PC-9 (cell line): ENCODE measurements at regions not wholly inside any gene's neighbourhood (a gene's known extent, or its start where the extent isn't known, plus 50 kb on each side); places are given as distances from the start of the nearest gene placed in this dataset.

Experiments
- BruUV-seq: library from RNA; stranded (reverse); fragments of 400-500 nt; replicated peaks from 2 replicates; lab custom pipeline; 2021; lab: Mats Ljungman, UMichigan
- CTCF ChIA-PET: fragments of 300-600 bp; sonication (Branson Sonifier 250); formaldehyde crosslinking; loops from one replicate; lab custom pipeline; 2022; ENCODE audit warnings: antibody characterized with exemption; lab: Charles Lee
- POLR2A ChIA-PET: fragments of 300-600 bp; sonication (Branson Sonifier 250); formaldehyde crosslinking; loops from one replicate; lab custom pipeline; 2022; ENCODE audit warnings: antibody characterized with exemption; ENCODE audit not compliant: unreplicated experiment; lab: Charles Lee
- DNase-seq, 2 experiments: peaks; one replicate each; pipeline versions ENCODE4 v3.0.0 to v3.0.0-alpha.2; 2015 to 2022; ENCODE audit warnings: mixed read lengths in 1 of 2
- H2AFZ ChIP-seq: fragments of 200-600 bp; sonication (generic); 2 replicates; pipeline ENCODE4 v1.8.1; 2017; ENCODE audit warnings: antibody characterized with exemption
- H3F3A ChIP-seq: fragments of 200-600 bp; sonication (generic); 2 replicates; pipeline ENCODE4 v1.8.1; 2017; ENCODE audit warnings: antibody characterized with exemption, mild to moderate bottlenecking, low read depth; ENCODE audit not compliant: insufficient read depth
- H3K27ac ChIP-seq: fragments of 200-600 bp; sonication (generic); 2 replicates; pipeline ENCODE4 v1.6.1; 2016; ENCODE audit warnings: mixed run types
- H3K27me3 ChIP-seq: fragments of 200-600 bp; sonication (generic); 2 replicates; pipeline ENCODE4 v1.6.1; 2016; ENCODE audit warnings: low read depth, mixed run types; ENCODE audit not compliant: insufficient read depth
- H3K36me3 ChIP-seq: fragments of 200-600 bp; sonication (generic); 2 replicates; pipeline ENCODE4 v1.6.1; 2016; ENCODE audit warnings: low read depth, mixed run types
- H3K4me1 ChIP-seq: fragments of 200-600 bp; sonication (generic); replicated peaks from 2 replicates; pipeline ENCODE4 v1.6.1; 2016; ENCODE audit warnings: mixed run types; ENCODE audit not compliant: insufficient read depth
- H3K4me2 ChIP-seq: fragments of 200-600 bp; sonication (generic); 2 replicates; pipeline ENCODE4 v1.6.1; 2017; ENCODE audit warnings: mixed run types
- H3K4me3 ChIP-seq: fragments of 200-600 bp; sonication (generic); 2 replicates; pipeline ENCODE4 v1.6.1; 2016; ENCODE audit warnings: mixed run types
- H3K79me2 ChIP-seq: fragments of 200-600 bp; sonication (generic); 2 replicates; pipeline ENCODE4 v1.6.1; 2017; ENCODE audit warnings: low read depth, mixed run types
- H3K9me2 ChIP-seq: fragments of 200-600 bp; sonication (generic); 2 replicates; pipeline ENCODE4 v1.8.1; 2017; ENCODE audit warnings: mild to moderate bottlenecking; ENCODE audit not compliant: insufficient read depth
- H3K9me3 ChIP-seq: fragments of 200-600 bp; sonication (generic); 2 replicates; pipeline ENCODE4 v1.8.1; 2016; ENCODE audit warnings: low read depth; ENCODE audit not compliant: insufficient read depth
- H4K20me1 ChIP-seq: fragments of 200-600 bp; sonication (generic); 2 replicates; pipeline ENCODE4 v1.8.1; 2017; ENCODE audit not compliant: insufficient read depth
- EZH2 ChIP-seq: fragments of 200-600 bp; sonication (generic); IDR thresholded peaks from 2 replicates; pipeline ENCODE4 v1.8.0; 2017; ENCODE audit warnings: antibody characterized with exemption, low read depth
- intact Hi-C: fragments of 100-400 bp; cut with micrococcal nuclease; formaldehyde crosslinking; loops from one replicate; pipeline ENCODE4 v1.10.0; 2022; ENCODE audit not compliant: unreplicated experiment
- TF ChIP-seq, protein P1 (sequence below): fragments of 200-600 bp; sonication (generic); conservative IDR thresholded peaks from 2 replicates; pipeline ENCODE4 v1.6.1; 2017; ENCODE audit warnings: mixed run types, antibody characterized with exemption, mild to moderate bottlenecking, moderate library complexity

DNA sequence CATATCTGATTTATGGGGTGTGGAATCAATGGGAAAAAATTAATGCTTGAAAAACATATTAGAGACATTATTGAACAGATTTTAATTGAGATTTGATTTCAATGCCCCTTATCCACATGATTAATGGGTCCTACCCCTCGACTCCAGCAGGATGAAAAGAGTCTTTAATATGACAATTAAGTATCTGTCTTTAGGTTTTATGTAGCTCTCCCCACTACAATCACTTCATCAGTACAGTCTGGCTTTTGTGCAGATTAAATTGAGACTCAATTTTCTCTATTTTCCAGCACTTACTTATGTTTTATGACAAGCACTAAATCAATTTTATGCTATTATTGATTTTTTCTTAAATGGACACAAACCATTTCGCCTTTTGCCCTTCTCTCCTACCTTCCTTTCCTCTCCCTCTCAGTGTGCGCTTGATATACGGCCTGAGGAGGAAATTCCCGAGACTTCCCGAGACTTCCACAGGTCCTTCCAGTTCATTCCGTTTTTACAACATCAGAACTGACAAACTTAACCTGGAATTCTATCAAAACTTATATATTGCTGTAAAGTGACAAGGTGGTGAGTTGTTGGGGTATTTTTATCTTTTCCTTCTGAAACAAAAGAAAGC lies 555.1 kb upstream of the SALL3 start:
- H3K4me2 ChIP-seq, result no peak overlapping the region
- no peaks in the 10 kb centered on the region for H3F3A ChIP-seq
- H3K9me2 ChIP-seq, result no peaks in the 10 kb centered on the region
- intact Hi-C loops, result no loop called here
- DNase-seq, result no peak
- no peaks in the 10 kb centered on the region for H3K79me2 ChIP-seq
- peaks cover 91% of the 10 kb centered on the region for H3K27me3 ChIP-seq
- TF ChIP-seq, protein P1, sequence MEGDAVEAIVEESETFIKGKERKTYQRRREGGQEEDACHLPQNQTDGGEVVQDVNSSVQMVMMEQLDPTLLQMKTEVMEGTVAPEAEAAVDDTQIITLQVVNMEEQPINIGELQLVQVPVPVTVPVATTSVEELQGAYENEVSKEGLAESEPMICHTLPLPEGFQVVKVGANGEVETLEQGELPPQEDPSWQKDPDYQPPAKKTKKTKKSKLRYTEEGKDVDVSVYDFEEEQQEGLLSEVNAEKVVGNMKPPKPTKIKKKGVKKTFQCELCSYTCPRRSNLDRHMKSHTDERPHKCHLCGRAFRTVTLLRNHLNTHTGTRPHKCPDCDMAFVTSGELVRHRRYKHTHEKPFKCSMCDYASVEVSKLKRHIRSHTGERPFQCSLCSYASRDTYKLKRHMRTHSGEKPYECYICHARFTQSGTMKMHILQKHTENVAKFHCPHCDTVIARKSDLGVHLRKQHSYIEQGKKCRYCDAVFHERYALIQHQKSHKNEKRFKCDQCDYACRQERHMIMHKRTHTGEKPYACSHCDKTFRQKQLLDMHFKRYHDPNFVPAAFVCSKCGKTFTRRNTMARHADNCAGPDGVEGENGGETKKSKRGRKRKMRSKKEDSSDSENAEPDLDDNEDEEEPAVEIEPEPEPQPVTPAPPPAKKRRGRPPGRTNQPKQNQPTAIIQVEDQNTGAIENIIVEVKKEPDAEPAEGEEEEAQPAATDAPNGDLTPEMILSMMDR, result no peak
- TF ChIP-seq EZH2, result no peak
- no peaks in the 10 kb centered on the region for H3K36me3 ChIP-seq
- H3K4me1 ChIP-seq, result no peaks in the 10 kb centered on the region
- H3K9me3 ChIP-seq, result no peaks in the 10 kb centered on the region
- H3K4me3 ChIP-seq, result no peak overlapping the region
- H2AFZ ChIP-seq, result no peak overlapping the region
- CTCF ChIA-PET, result no interaction called here
- H3K27ac ChIP-seq, result no peak overlapping the region
- BruUV-seq, result no TSS peak
- POLR2A ChIA-PET, result no interaction called here
- no peaks in the 10 kb centered on the region for H4K20me1 ChIP-seq

DNA sequence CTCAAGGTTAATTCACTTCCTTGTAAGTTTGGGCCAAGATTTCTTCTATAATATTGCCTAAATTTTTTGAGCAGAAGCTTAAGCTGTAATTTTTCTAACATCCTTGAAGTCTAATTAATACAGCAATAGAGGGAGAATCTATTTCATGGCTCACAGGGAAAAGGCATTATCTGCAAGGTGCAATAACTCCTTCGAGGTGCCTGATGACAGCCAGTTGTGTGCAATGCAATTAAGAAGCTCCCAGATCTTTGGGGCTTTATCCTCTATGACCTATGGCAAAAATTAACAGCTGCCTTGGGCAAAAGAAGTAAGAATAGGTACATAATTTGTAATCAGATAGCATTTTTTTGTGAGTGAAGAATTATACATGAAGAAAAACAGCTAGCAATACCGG lies 554.6 kb upstream of the SALL3 start:
- H3K9me2 ChIP-seq, result no peaks in the 10 kb centered on the region
- DNase-seq, result no peak
- H3K79me2 ChIP-seq, result no peaks in the 10 kb centered on the region
- no peak overlapping the region for H3K4me2 ChIP-seq
- H3K4me1 ChIP-seq, result no peaks in the 10 kb centered on the region
- H3K4me3 ChIP-seq, result no peak overlapping the region
- CTCF ChIA-PET, result no interaction called here
- H3K27ac ChIP-seq, result no peak overlapping the region
- no peaks in the 10 kb centered on the region for H4K20me1 ChIP-seq
- peaks cover 91% of the 10 kb centered on the region for H3K27me3 ChIP-seq
- H2AFZ ChIP-seq, result no peak overlapping the region
- no peaks in the 10 kb centered on the region for H3F3A ChIP-seq
- POLR2A ChIA-PET, result no interaction called here
- intact Hi-C loops, result no loop called here
- no peaks in the 10 kb centered on the region for H3K9me3 ChIP-seq
- no TSS peak for BruUV-seq
- TF ChIP-seq EZH2, result no peak
- TF ChIP-seq, protein P1, result no peak
- H3K36me3 ChIP-seq, result no peaks in the 10 kb centered on the region

DNA sequence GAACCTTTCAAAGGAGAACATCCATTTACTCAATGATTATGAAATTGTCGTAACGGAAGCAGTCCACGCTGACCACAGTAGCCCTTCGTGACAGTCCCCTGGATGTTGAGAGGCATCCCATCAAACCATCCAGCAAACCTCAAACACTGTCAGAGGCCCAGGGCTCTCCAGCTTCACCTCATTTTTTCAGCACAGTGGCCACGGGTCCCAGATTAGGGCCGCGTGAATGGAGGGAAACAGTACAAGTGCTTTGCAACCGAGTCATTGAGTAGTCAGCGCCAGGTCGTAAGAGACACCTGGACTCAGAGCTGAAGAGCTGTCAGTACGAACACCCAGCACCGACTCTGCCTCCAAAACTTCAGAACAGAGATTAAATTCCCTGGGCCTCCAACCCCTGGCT lies 552.5 kb upstream of the SALL3 start:
- Histone ChIP-seq H3K9me2 (no peaks in the 10 kb centered on the region), H3K27me3 (peaks cover 95% of the 10 kb centered on the region), H3K9me3 (no peaks in the 10 kb centered on the region), H3K4me1 (no peaks in the 10 kb centered on the region), H4K20me1 (no peaks in the 10 kb centered on the region), H3F3A (no peaks in the 10 kb centered on the region), H3K36me3 (no peaks in the 10 kb centered on the region), H3K4me2 (no peak overlapping the region), H3K4me3 (no peak overlapping the region), H3K79me2 (no peaks in the 10 kb centered on the region), H2AFZ (no peak overlapping the region), H3K27ac (no peak overlapping the region)
- BruUV-seq, result no TSS peak
- ChIA-PET CTCF (no interaction called here), POLR2A (no interaction called here)
- TF ChIP-seq, protein P1, result no peak
- no peak for TF ChIP-seq EZH2
- intact Hi-C loops, result no loop called here
- DNase-seq, result no peak
